Loucy (cell line): ENCODE measurements at regions not wholly inside any gene's neighbourhood (a gene's known extent, or its start where the extent isn't known, plus 50 kb on each side); places are given as distances from the start of the nearest gene placed in this dataset.

Experiments used
- H2AFZ ChIP-seq: fragments of 200-600 bp; sonication (generic); 2 replicates; pipeline ENCODE4 v1.6.0; 2016; ENCODE audit warnings: antibody characterized with exemption, mild to moderate bottlenecking, low read length, moderate library complexity
- H3F3A ChIP-seq: fragments of 200-600 bp; 2 replicates; pipeline ENCODE4 v1.6.0; 2016; ENCODE audit warnings: antibody characterized with exemption, low read depth, mild to moderate bottlenecking
- H3K27me3 ChIP-seq: fragments of 200-600 bp; sonication (generic); 2 replicates; pipeline ENCODE4 v1.6.1; 2014; ENCODE audit warnings: low read length, mild to moderate bottlenecking; ENCODE audit not compliant: insufficient read depth, poor library complexity, severe bottlenecking
- H3K36me3 ChIP-seq: fragments of 200-600 bp; sonication (generic); 2 replicates; pipeline ENCODE4 v1.6.1; 2016; ENCODE audit warnings: low read length; ENCODE audit not compliant: insufficient read depth
- H3K4me1 ChIP-seq: fragments of 200-600 bp; sonication (generic); 2 replicates; pipeline ENCODE4 v1.5.1; 2014; ENCODE audit warnings: low read length, mild to moderate bottlenecking; ENCODE audit not compliant: insufficient read depth, poor library complexity, severe bottlenecking
- H3K4me2 ChIP-seq: fragments of 200-600 bp; sonication (generic); 2 replicates; pipeline ENCODE4 v1.6.0; 2014; ENCODE audit warnings: antibody characterized with exemption, low read length, low read depth, mild to moderate bottlenecking; ENCODE audit not compliant: poor library complexity, severe bottlenecking
- H3K4me3 ChIP-seq: fragments of 200-600 bp; sonication (generic); 2 replicates; pipeline ENCODE4 v1.5.1; 2014; ENCODE audit warnings: low read length, mild to moderate bottlenecking, mixed read lengths; ENCODE audit not compliant: poor library complexity, severe bottlenecking
- H3K79me2 ChIP-seq: fragments of 200-600 bp; sonication (generic); 2 replicates; pipeline ENCODE4 v1.6.1; 2014; ENCODE audit warnings: low read length; ENCODE audit not compliant: insufficient read depth
- H3K9ac ChIP-seq: fragments of 200-600 bp; sonication (generic); 2 replicates; pipeline ENCODE4 v1.6.0; 2014; ENCODE audit warnings: mild to moderate bottlenecking, low read depth, low read length, moderate library complexity; ENCODE audit not compliant: poor library complexity, severe bottlenecking
- H3K9me2 ChIP-seq: fragments of 200-600 bp; sonication (generic); replicated peaks from 2 replicates; pipeline ENCODE4 v1.6.1; 2016; ENCODE audit warnings: low read depth, low read length, mixed read lengths
- H3K9me3 ChIP-seq: fragments of 200-600 bp; sonication (generic); 2 replicates; pipeline ENCODE4 v1.6.1; 2014; ENCODE audit warnings: mild to moderate bottlenecking, antibody characterized with exemption, low read length, low read depth; ENCODE audit not compliant: insufficient read depth
- H4K20me1 ChIP-seq: fragments of 200-600 bp; sonication (generic); 2 replicates; pipeline ENCODE4 v1.6.0; 2014; ENCODE audit warnings: antibody characterized with exemption, low read length, mild to moderate bottlenecking; ENCODE audit not compliant: insufficient read depth, poor library complexity, severe bottlenecking
- EZH2phosphoT487 ChIP-seq: fragments of 200-600 bp; IDR thresholded peaks from 2 replicates; pipeline ENCODE4 v1.6.1; 2018; ENCODE audit warnings: antibody characterized with exemption, mild to moderate bottlenecking, moderate library complexity, borderline replicate concordance
- TF ChIP-seq, protein P1 (sequence below): fragments of 200-600 bp; sonication (generic); conservative IDR thresholded peaks from 2 replicates; pipeline ENCODE4 v1.5.1; 2014; ENCODE audit warnings: mild to moderate bottlenecking, antibody characterized with exemption, low read length

DNA sequence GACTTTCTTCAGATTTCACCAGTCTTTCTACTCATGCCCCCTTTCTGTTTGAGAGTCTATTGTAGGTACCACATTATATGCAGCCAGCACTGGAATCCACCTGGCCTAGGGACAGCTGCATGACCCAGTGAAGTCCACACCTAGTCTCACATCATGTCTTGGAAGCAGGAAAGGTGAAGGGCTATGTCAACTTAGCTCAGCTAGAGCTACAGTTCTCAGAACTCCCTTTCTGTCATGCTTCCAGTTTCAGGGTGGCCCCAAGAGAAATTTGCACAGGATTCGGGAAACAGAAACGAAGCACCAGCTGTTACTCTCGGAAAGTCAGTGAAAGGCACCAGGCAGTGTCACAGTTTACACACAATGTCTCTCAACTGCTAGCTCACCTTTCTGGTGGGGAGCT, 51.6 kb upstream of the NLRP1 start:
- Histone ChIP-seq H3K4me2 (no peak overlapping the region), H3F3A (no peaks in the 10 kb centered on the region), H2AFZ (no peak overlapping the region), H3K9me2 (no peaks in the 10 kb centered on the region), H3K79me2 (no peaks in the 10 kb centered on the region), H4K20me1 (no peaks in the 10 kb centered on the region), H3K4me3 (no peak overlapping the region), H3K36me3 (no peaks in the 10 kb centered on the region), H3K9ac (no peak overlapping the region), H3K4me1 (no peaks in the 10 kb centered on the region), H3K9me3 (no peaks in the 10 kb centered on the region), H3K27me3 (no peaks in the 10 kb centered on the region)
- TF ChIP-seq EZH2phosphoT487: no peak

DNA sequence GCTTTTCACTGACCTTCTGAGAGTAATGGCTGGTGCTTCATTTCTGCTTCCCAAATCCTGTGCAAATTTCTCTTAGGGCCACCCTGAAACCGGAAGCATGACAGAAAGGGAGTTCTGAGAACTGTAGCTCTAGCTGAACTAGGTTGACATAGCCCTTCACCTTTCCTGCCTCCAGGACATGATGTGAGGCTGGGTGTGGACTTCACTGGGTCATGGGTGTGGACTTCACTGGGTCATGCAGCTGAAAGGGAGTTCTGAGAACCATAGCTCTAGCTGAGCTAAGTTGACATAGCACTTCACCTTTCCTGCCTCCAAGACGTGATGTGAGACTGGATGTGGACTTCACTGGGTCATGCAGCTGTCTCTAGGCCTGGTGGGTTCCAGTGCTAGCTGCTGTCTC, 54.3 kb upstream of the NLRP1 start:
- no peaks in the 10 kb centered on the region for H3K79me2 ChIP-seq
- H3K9me2 ChIP-seq: no peaks in the 10 kb centered on the region
- H3F3A ChIP-seq: no peaks in the 10 kb centered on the region
- no peak overlapping the region for H3K9ac ChIP-seq
- no peaks in the 10 kb centered on the region for H4K20me1 ChIP-seq
- H2AFZ ChIP-seq: no peak overlapping the region
- no peaks in the 10 kb centered on the region for H3K9me3 ChIP-seq
- no peaks in the 10 kb centered on the region for H3K27me3 ChIP-seq
- no peak overlapping the region for H3K4me2 ChIP-seq
- H3K4me1 ChIP-seq: no peaks in the 10 kb centered on the region
- no peaks in the 10 kb centered on the region for H3K36me3 ChIP-seq
- no peak overlapping the region for H3K4me3 ChIP-seq
- no peak for TF ChIP-seq EZH2phosphoT487
- TF ChIP-seq, protein P1, sequence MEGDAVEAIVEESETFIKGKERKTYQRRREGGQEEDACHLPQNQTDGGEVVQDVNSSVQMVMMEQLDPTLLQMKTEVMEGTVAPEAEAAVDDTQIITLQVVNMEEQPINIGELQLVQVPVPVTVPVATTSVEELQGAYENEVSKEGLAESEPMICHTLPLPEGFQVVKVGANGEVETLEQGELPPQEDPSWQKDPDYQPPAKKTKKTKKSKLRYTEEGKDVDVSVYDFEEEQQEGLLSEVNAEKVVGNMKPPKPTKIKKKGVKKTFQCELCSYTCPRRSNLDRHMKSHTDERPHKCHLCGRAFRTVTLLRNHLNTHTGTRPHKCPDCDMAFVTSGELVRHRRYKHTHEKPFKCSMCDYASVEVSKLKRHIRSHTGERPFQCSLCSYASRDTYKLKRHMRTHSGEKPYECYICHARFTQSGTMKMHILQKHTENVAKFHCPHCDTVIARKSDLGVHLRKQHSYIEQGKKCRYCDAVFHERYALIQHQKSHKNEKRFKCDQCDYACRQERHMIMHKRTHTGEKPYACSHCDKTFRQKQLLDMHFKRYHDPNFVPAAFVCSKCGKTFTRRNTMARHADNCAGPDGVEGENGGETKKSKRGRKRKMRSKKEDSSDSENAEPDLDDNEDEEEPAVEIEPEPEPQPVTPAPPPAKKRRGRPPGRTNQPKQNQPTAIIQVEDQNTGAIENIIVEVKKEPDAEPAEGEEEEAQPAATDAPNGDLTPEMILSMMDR: no peak

DNA sequence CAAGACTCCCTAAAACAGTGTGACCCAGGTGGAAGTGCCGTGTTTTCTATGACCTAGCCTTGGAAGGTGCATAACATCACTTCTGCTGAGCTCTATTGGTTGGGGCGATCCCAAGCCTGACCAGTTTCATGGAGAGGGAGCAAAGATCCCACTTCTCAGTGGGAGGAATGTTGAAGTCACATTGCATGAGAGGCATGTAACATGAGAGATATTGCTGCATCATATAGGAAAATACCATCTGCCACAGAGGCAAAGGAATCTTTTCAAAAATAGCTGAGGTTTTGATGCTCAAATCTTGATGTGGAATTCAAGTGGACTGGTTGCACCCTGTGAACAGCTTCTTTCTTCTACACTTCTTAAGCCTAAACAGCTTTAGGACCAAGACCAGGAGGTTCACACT, 56.4 kb upstream of the NLRP1 start:
- Histone ChIP-seq H3K9ac (no peak overlapping the region), H2AFZ (no peak overlapping the region), H3K4me3 (no peak overlapping the region), H3K36me3 (no peaks in the 10 kb centered on the region), H3K79me2 (no peaks in the 10 kb centered on the region), H3F3A (no peaks in the 10 kb centered on the region), H3K9me3 (no peaks in the 10 kb centered on the region), H3K27me3 (no peaks in the 10 kb centered on the region), H3K9me2 (no peaks in the 10 kb centered on the region), H4K20me1 (no peaks in the 10 kb centered on the region), H3K4me2 (no peak overlapping the region), H3K4me1 (no peaks in the 10 kb centered on the region)
- TF ChIP-seq, protein P1: no peak
- TF ChIP-seq EZH2phosphoT487: no peak

DNA sequence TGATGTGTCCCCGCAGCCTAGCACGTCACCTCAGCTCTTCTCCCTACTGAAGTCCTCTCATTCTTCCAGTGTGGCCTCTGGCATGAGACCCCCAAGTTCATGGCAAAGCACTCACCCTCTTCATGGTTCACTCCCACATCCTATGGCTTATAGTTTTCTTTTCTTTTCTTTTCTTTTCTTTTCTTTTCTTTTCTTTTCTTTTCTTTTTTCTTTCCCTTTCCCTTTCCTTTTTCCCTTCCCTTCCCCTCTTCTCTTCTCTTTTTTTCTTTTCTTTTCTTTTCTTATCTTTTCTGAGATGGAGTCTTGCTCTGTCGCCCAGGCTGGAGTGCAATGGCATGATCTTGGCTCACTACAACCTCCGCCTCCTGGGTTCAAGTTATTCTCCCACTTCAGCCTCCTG, 58.4 kb upstream of the NLRP1 start:
- Histone ChIP-seq H3K4me3 (no peak overlapping the region), H3K27me3 (no peaks in the 10 kb centered on the region), H3K79me2 (no peaks in the 10 kb centered on the region), H3K36me3 (no peaks in the 10 kb centered on the region), H2AFZ (no peak overlapping the region), H3K9me2 (no peaks in the 10 kb centered on the region), H3K4me2 (no peak overlapping the region), H3F3A (no peaks in the 10 kb centered on the region), H3K9ac (no peak overlapping the region), H3K9me3 (no peaks in the 10 kb centered on the region), H3K4me1 (no peaks in the 10 kb centered on the region), H4K20me1 (no peaks in the 10 kb centered on the region)
- TF ChIP-seq EZH2phosphoT487: no peak
- TF ChIP-seq, protein P1: no peak
